Esophagus muscularis mucosa (tissue), 4 donors: ENCODE measurements at regions not wholly inside any gene's neighbourhood (a gene's known extent, or its start where the extent isn't known, plus 50 kb on each side); places are given as distances from the start of the nearest gene placed in this dataset.

Source experiments
- DNase-seq: peaks from one replicate; pipeline ENCODE4 v3.0.0-alpha.2; 2017; ENCODE audit errors: extremely low spot score
- H3K27ac ChIP-seq, 4 donors: fragments of 200-600 bp; sonication (generic); replicated peaks in 1 of 4; 1 replicate in 3 of 4; 2 replicates in 1 of 4; pipeline ENCODE4 v1.5.1; 2016 to 2019; ENCODE audit warnings: mild to moderate bottlenecking in 1 of 4
- H3K27me3 ChIP-seq, 4 donors: fragments of 200-600 bp; sonication (generic); one replicate each; pipeline versions ENCODE4 v1.5.1 to v1.6.0; 2016 to 2019
- H3K36me3 ChIP-seq, 4 donors: fragments of 200-600 bp; sonication (generic); one replicate each; pipeline ENCODE4 v1.5.1; 2016 to 2019
- H3K4me1 ChIP-seq, 4 donors: fragments of 200-600 bp; sonication (generic); one replicate each; pipeline ENCODE4 v1.5.1; 2016 to 2019
- H3K4me3 ChIP-seq, 4 donors: fragments of 200-600 bp; sonication (generic); 1 replicate in 2 of 4; 2 replicates in 2 of 4; pipeline ENCODE4 v1.5.1; 2016 to 2019; ENCODE audit warnings: mild to moderate bottlenecking in 4 of 4, moderate library complexity in 1 of 4
- H3K9me3 ChIP-seq, 4 donors: fragments of 200-600 bp; sonication (generic); 1 replicate in 3 of 4; 2 replicates in 1 of 4; pipeline ENCODE4 v1.5.1; 2016 to 2019
- EP300 ChIP-seq: sonication (generic); formaldehyde crosslinking; IDR thresholded peaks from one replicate; pipeline ENCODE4 v1.6.1; 2017; ENCODE audit warnings: antibody characterized with exemption
- POLR2A ChIP-seq: fragments of 450-650 bp; IDR thresholded peaks from one replicate; pipeline ENCODE4 v1.6.1; 2017; ENCODE audit warnings: antibody characterized with exemption, moderate library complexity, mild to moderate bottlenecking, low read depth
- POLR2AphosphoS5 ChIP-seq, 2 donors: sonication (generic); formaldehyde crosslinking; IDR thresholded peaks; one replicate each; pipeline ENCODE4 v1.6.1; 2017; ENCODE audit warnings: antibody characterized with exemption in 2 of 2
- WGBS: methylation state at CpG from one replicate; pipeline ENCODE4 v1.1.5; 2018; 5-methylcytosine and 5-hydroxymethylcytosine counted together
- intact Hi-C: fragments of 100-400 bp; cut with DNase I; formaldehyde crosslinking; loops from one replicate; pipeline ENCODE4 v1.15.1; 2023
- TF ChIP-seq, protein P1 (sequence below), 3 experiments: fragments of 200-600 bp in 2 of 3; fragments of 450-650 bp in 1 of 3; sonication (generic) in 2 of 3; IDR thresholded peaks; one replicate each; pipeline ENCODE4 v1.5.1; 2017 to 2019; ENCODE audit warnings: antibody characterized with exemption in 3 of 3, mild to moderate bottlenecking in 2 of 3, moderate library complexity in 1 of 3

DNA sequence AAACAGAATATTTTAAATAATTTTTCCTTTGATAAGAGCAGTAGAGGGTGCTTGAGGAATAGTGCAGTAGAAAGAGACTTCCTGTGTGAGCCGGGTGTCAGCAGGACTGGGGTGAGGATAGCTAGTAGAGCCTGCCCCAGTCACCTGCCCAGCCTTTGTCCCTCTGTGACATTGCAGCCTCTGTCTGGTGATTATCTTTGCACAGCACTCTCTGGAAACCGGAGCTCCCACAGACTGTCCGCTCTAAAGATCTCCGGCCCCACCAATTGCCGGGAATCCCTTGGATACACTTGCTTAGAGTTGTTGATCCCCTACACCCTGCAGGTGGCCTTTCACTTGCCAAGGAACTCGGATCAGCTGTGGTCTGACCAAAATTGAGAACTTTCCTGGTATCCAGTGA lies 1081.3 kb upstream of the TMEFF2 start:
- H3K27me3 ChIP-seq, result no peaks in the 10 kb centered on the region
- no peak overlapping the region for H3K27ac ChIP-seq
- no peak overlapping the region for H3K4me3 ChIP-seq
- TF ChIP-seq POLR2AphosphoS5 (IDR thresholded peaks at IDR 0.05) (no peak), EP300 (no peak), POLR2A (no peak)
- TF ChIP-seq, protein P1, sequence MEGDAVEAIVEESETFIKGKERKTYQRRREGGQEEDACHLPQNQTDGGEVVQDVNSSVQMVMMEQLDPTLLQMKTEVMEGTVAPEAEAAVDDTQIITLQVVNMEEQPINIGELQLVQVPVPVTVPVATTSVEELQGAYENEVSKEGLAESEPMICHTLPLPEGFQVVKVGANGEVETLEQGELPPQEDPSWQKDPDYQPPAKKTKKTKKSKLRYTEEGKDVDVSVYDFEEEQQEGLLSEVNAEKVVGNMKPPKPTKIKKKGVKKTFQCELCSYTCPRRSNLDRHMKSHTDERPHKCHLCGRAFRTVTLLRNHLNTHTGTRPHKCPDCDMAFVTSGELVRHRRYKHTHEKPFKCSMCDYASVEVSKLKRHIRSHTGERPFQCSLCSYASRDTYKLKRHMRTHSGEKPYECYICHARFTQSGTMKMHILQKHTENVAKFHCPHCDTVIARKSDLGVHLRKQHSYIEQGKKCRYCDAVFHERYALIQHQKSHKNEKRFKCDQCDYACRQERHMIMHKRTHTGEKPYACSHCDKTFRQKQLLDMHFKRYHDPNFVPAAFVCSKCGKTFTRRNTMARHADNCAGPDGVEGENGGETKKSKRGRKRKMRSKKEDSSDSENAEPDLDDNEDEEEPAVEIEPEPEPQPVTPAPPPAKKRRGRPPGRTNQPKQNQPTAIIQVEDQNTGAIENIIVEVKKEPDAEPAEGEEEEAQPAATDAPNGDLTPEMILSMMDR (IDR thresholded peaks at IDR 0.05), result no peak
- no peak for DNase-seq
- no peaks in the 10 kb centered on the region for H3K36me3 ChIP-seq
- intact Hi-C loops, result no loop called here
- 89% methylated on average over 6 of the region's 6 CpGs for WGBS
- H3K9me3 ChIP-seq, result no peaks in the 10 kb centered on the region
- H3K4me1 ChIP-seq, result no peaks in the 10 kb centered on the region

DNA sequence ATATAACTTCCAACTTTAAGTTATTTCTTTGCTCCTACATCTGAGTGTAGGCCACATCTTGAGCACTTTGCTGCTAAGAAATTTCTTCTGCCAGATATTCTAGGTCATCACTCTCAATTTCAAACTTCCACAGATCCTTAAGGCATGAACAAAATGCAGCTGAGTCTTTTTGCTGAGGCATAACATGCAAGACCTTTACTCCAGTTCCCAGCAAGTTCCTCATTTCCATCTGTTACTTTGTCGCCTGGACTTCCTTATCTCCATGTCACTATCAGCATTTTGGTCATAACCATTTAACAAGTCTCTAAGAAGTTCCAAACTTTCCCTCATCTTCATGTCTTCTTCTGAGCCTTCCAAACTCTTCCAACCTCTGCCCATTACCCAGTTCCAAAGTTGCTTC lies 1077.3 kb upstream of the TMEFF2 start:
- no peak for DNase-seq
- TF ChIP-seq EP300, result no peak
- TF ChIP-seq, protein P1 (IDR thresholded peaks at IDR 0.05), result no peak
- TF ChIP-seq POLR2AphosphoS5 (IDR thresholded peaks at IDR 0.05), result no peak
- no peak for TF ChIP-seq POLR2A
- Histone ChIP-seq H3K27me3 (no peaks in the 10 kb centered on the region), H3K9me3 (no peaks in the 10 kb centered on the region), H3K36me3 (no peaks in the 10 kb centered on the region), H3K4me3 (no peak overlapping the region), H3K4me1 (no peaks in the 10 kb centered on the region), H3K27ac (no peak overlapping the region)
- intact Hi-C loops, result no loop called here
- 74% methylated on average over 1 of the region's 1 CpG for whole genome bisulfite sequencing

DNA sequence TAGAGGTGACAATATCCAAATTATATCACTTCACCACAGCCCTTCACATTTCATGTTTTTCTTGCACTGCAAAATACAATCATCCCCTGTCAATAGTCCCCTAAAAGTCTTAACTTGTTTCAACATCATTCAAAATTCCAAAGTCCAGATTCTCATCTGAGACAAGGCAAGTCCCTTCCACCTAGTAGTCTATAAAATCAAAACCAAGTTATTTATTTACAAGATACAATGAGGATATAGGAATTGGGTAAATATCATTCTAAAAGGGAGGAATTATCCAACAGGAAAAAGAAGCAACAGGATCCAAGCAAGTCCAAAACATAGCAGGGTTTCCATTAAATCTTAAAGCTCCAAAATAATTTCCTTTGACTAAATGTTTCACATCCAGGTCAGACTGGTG lies 1076.1 kb upstream of the TMEFF2 start:
- Histone ChIP-seq H3K36me3 (no peaks in the 10 kb centered on the region), H3K4me3 (no peak overlapping the region), H3K4me1 (no peaks in the 10 kb centered on the region), H3K27ac (no peak overlapping the region), H3K9me3 (no peaks in the 10 kb centered on the region), H3K27me3 (no peaks in the 10 kb centered on the region)
- intact Hi-C loops, result no loop called here
- TF ChIP-seq, protein P1 (IDR thresholded peaks at IDR 0.05), result no peak
- no peak for TF ChIP-seq POLR2A
- TF ChIP-seq EP300, result no peak
- no peak for TF ChIP-seq POLR2AphosphoS5 (IDR thresholded peaks at IDR 0.05)
- no peak for DNase-seq

DNA sequence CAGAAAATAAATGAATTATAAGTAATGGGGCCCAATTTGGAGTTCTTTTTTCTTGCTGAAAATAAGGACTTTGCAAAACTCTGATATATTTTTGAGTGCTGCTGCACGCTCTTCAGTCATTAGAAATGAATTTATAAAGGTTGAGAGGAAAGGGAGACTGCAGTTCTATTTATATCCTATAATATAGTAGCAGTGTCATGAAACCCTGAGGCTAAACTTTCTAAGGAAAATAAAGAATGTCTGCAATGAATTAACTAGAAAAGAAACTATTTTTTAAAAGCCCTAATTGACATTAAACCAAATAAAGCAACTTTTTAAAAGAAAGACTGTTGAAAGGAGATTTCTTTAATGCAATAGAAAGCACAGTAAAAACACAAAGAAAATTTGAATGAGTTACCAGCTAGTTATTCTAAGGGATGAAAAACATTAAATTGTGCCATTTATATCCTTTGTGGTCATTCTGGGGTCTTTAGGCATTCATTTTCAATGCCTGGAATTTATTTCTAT lies 1072.8 kb upstream of the TMEFF2 start:
- H3K27me3 ChIP-seq, result no peaks in the 10 kb centered on the region
- TF ChIP-seq POLR2A (no peak), EP300 (no peak), POLR2AphosphoS5 (IDR thresholded peaks at IDR 0.05) (no peak)
- TF ChIP-seq, protein P1 (IDR thresholded peaks at IDR 0.05), result no peak
- no peak overlapping the region for H3K27ac ChIP-seq
- H3K9me3 ChIP-seq, result no peaks in the 10 kb centered on the region
- intact Hi-C loops, result no loop called here
- 33% methylated on average over 1 of the region's 1 CpG for WGBS
- no peaks in the 10 kb centered on the region for H3K36me3 ChIP-seq
- H3K4me1 ChIP-seq, result no peaks in the 10 kb centered on the region
- DNase-seq, result no peak
- no peak overlapping the region for H3K4me3 ChIP-seq

DNA sequence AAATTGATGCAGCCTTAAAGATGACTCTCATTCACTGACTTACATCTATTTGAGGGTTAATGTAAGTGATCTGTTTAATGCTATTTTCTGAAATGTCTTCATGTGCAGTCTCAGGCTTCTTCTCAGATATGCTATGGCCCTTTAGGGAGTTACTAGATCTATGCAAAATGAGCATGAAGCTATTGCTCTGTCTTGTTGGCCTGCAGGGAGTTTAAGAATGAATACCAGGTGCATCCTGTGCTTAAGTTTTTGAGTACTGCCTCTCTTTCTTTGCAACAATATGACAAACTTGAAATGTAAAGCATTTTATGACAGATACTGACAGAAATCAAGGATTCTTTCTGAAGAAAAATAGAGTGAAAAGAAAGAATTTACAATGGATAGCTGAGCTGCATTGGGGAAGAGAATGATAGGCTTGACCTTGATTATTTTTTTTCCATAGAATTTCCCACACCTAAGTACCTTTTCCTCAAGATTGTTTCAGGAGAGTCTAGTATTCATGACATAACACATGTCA lies 1058.3 kb upstream of the TMEFF2 start:
- H3K4me3 ChIP-seq, result no peak overlapping the region

More for the DNA sequence above, 1058.3 kb upstream of the TMEFF2 start:
- intact Hi-C loops, result no loop called here
- no peaks in the 10 kb centered on the region for H3K9me3 ChIP-seq
- no peak for DNase-seq
- TF ChIP-seq POLR2AphosphoS5 (IDR thresholded peaks at IDR 0.05) (no peak), POLR2A (no peak), EP300 (no peak)
- TF ChIP-seq, protein P1 (IDR thresholded peaks at IDR 0.05), result no peak
- H3K36me3 ChIP-seq, result no peaks in the 10 kb centered on the region
- no peaks in the 10 kb centered on the region for H3K4me1 ChIP-seq
- no peaks in the 10 kb centered on the region for H3K27me3 ChIP-seq
- H3K27ac ChIP-seq, result no peak overlapping the region
